Epithelial cell of prostate (primary cell): ENCODE measurements at regions not wholly inside any gene's neighbourhood (a gene's known extent, or its start where the extent isn't known, plus 50 kb on each side); places are given as distances from the start of the nearest gene placed in this dataset.
"Not testable (repeated sequence)": the region's sequence is repeated elsewhere in the genome, so short reads cannot be mapped to it uniquely, and the experiment has no call there.

Experiments
- DNase-seq: peaks from one replicate; pipeline ENCODE4 v3.0.0-alpha.2; 2011; ENCODE audit warnings: low read depth, low spot score
- H3K27ac ChIP-seq: fragments of 450-650 bp; 2 replicates; pipeline ENCODE4 v1.5.1; 2017; ENCODE audit warnings: mild to moderate bottlenecking

DNA sequence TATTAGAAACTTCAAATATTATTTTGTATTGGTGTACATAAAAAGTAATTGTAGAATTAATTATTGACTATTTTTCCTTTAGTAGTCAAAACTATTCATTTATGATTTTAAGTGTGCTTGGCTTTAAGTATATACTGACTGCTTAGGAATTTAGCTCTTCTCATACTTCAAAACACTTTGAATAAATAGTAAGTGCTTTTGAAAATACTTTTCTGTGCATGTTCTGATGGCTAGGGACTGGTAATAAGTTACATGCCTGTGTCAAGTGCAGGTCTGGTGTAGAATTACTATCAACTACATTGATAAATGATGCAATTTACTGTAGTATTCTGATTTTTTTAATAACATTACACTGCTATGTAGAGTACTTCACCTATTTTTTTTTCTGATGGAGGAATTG is 397.6 kb upstream of the SGO1 start:
- no peak for DNase-seq
- H3K27ac ChIP-seq, result no peak overlapping the region

DNA sequence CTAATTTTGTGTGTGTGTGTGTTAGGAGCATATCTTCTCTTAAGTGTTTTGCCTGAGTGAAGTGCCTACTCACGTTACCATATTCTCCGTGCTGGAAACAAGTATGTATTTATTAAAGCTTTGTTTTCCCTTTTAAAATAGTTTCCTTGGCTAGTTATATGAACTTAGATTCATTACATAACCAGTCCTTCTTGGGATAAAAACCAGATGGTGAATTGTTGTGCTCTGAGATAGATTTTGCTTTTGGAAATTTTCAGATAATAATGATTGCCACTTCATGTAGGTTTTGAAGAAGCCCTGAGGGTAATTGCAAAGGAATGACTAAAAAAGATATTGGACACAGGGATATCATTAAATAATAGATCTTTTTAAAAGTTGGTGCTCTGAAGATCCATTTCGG is 390.2 kb upstream of the SGO1 start:
- no peak for DNase-seq
- no peak overlapping the region for H3K27ac ChIP-seq

DNA sequence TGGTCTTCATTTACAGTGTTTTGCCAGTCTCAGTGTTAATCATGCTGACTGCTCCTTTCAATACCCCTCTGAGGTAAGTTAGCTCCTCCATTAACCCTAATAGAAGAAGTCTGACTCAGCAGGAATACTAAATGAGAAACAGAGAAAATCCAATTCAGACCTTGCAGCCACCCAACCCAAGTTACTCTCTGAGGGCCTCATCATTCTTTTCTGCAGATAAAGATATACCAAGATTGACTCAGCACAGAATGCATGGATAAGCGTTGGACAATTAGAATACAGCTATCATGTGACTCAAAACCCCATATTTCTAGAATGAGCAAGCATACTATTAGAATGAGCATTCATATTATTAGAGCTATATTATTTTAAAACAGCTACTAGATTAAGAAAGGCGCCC is 389.1 kb upstream of the SGO1 start:
- peak; percentile 14 for DNase-seq
- peak overlapping the region; percentile 26 for H3K27ac ChIP-seq

DNA sequence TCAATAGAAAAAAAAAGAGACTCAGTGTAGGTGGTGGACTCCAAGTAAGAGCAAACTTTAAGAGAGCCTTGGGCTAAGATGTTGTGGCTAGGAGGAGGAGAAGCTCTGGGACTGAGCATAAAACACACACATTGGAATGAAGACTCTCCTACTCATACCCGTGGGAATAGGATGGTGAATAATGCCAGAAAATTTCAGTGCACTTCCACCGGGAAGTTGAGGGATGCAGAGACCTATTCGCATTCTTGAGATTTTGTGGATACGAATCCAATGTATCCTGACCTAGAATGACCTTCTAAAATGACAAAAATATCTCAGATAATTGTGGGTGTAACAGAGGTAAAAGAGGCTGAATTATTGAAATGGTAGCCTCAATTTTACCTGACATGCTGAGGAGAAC is 388.7 kb upstream of the SGO1 start:
- DNase-seq, result peak; percentile 20
- H3K27ac ChIP-seq, result peak overlapping the region; percentile 26

DNA sequence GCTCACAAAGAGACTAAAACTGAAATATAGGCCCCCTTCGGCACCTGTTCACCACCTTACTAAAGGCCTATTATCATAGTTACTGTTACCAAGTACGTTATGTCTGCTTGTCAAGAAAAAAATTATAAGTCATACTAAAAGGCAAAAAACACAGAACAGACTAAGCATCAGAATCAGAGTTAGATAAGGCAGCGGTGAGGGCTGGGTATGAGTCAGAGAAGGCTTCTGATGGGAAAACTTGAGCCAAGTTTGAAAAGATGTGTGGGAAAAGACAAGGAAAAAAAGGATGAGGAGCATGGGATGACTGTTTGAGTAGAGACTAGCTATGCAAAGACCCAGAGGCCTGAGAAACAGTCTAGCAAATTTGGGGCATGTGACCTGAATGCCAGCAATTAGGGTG is 387.2 kb upstream of the SGO1 start:
- H3K27ac ChIP-seq, result no peak overlapping the region
- no peak for DNase-seq

DNA sequence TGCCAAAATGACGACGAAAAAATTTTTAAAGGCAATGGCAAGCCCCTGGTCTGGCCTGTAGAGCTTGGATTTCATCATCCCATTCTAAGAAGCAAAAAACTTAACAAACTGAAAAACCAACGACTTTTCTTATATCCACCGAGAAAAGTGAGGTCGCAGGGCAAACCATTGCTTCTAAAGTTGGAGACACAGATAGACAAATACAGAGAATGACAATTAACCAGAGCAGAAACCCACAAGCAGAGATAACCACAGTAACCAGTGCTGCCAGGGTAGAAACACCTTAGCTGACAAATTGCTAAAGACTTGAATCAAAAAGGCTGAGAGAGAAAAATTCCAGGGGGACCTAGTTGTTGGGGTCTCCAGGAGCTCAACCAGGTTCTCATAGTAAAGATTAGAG is 386.5 kb upstream of the SGO1 start:
- no peak for DNase-seq
- H3K27ac ChIP-seq, result no peak overlapping the region

DNA sequence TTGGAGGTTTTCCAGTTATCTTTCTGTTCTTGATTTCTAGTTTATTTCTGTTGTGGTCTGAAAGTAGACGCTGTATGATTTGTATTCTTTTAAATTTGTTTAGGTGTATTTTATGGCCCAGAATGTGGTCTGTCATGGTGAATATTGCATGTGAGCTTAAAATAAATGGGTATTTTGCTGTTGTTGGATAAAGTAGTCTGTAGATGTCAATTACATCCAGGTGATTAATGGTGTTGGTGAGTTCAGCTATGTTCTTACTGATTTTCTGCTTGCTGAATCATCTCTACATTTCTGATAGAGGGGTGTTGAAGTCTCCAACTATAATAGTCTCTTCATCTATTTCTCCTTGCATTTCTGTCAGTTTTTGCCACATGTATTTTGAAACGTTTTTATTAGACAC is 383.3 kb upstream of the SGO1 start:
- no peak for DNase-seq
- H3K27ac ChIP-seq, result no peak overlapping the region

DNA sequence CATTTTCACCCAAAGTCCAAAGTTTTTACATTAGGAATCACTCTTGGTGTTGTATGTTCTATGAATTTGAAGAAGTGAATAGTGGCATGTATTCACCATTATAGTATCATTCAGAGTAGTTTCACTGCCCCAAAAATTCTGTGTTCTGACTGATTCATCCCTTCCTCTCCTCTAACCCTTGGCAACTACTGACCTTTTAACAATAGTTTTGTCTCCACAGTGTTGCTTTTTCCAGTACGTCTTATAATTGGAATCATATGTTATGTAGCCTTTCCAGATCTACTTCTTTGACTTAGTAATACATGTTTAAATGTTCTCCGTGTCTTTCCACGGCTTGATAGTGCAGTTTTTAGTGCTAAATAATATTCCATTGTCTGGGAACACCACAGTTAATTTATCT is 379.0 kb upstream of the SGO1 start:
- no peak for DNase-seq
- no peak overlapping the region for H3K27ac ChIP-seq

DNA sequence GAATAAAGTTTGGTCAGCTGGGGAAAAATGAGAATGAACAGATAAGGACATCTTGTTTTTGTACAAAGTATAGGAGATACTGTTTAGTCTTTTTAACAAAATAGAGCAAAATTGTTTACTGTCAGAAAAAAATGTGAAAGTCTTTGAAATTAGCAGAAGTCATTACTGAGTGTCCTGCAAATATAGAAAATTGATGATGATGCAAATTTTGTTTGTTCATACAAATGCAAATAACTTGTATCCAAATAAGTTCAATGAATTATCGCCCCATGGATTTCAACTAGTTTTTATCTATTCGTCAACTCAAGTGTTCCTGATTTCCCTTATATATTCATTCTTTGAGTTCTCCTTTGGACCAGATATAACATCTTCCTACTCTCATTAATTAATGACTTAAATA is 378.0 kb upstream of the SGO1 start:
- H3K27ac ChIP-seq, result no peak overlapping the region
- DNase-seq, result no peak

DNA sequence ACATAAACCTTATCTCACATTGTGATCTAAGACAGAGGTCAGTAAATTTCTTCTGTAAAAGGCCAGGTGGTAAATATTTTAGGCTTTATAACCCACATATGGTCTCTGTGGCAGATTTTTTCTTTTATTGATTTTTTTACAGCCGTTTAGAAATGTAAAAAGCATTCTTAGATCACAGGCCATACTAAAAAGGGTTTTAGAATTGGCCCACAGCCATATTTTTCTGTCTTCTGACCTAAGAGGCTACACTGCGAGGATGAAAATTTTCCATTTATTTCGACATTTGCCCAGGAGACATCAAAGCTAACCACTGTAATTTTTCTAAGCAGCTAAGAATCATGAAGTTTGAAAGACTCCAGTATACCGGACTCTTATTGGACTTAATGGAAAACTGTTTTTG is 377.2 kb upstream of the SGO1 start:
- no peak overlapping the region for H3K27ac ChIP-seq
- no peak for DNase-seq

DNA sequence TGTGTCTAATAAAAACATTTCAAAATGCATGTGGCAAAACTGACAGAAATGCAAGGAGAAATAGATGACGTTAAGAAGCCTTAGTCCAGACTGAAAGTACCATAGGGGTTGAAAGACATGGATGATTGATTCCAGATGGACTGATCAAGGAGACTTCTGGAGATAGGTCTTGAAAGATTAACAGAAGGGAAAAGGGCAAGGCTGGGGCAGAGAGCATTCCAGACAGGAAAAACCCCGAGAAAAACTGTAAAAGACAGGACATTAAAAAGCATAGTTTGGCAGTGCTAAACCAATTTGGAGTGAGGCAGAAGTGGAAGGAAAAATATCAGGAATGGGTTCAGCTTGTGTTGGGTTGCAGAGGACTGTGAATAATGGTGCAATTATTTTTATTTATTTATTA is 375.2 kb upstream of the SGO1 start:
- H3K27ac ChIP-seq, result no peak overlapping the region
- no peak for DNase-seq

DNA sequence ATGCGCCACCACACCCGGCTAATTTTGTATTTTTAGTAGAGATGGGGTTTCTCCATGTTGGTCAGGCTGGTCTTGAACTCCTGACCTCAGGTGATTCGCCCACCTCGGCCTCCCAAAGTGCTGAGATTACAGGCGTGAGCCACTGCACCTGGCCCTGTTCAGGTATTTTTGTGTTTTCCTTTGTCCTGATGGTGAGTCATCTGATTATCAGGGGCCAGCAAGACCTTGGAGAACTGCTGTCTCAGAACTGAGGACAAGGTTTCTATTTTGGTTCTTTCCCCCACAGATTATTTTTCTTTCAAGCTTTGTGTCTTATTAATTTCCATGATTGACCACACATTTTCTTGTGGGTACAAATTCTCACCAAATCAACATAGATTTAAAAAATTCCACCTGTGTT is 374.4 kb upstream of the SGO1 start:
- not testable (repeated sequence) for H3K27ac ChIP-seq, DNase-seq

DNA sequence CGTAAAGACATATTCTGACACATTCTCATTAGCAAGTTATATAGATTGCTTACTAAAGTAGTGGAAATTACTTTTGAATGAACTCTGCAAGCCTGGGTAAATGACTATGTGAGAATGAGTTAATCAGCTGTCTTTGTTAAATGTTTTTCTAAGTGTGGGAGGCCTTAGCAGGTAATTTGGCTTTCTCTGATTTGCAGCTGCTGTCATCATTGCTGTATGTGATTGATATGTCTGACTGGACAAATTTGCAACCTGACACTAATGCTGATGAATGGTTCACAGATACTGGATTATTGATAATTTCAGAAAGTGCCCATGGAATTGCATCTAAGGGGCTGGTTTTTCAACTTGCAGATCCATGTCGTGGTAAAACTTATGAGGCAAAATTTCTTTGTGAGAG is 372.2 kb upstream of the SGO1 start:
- H3K27ac ChIP-seq, result no peak overlapping the region
- DNase-seq, result no peak

DNA sequence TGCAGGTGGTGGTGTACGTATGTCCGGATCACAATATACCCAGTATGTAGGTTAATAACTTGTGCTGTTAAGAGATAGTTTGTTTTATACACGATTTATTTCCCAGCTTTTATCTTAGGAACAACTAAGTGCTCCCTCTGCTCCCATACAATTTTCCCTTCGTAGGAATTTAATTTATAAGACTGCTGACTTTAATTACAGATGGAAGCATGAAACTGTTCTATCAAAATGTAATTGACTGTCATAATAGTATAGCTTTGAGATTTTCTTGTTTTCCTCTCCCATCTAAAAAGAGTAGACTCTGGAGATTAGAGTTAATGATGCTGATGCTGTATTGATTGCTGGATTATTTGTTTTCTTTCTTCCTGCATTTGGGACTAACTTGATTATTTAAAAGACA is 370.7 kb upstream of the SGO1 start:
- H3K27ac ChIP-seq, result no peak overlapping the region
- no peak for DNase-seq

DNA sequence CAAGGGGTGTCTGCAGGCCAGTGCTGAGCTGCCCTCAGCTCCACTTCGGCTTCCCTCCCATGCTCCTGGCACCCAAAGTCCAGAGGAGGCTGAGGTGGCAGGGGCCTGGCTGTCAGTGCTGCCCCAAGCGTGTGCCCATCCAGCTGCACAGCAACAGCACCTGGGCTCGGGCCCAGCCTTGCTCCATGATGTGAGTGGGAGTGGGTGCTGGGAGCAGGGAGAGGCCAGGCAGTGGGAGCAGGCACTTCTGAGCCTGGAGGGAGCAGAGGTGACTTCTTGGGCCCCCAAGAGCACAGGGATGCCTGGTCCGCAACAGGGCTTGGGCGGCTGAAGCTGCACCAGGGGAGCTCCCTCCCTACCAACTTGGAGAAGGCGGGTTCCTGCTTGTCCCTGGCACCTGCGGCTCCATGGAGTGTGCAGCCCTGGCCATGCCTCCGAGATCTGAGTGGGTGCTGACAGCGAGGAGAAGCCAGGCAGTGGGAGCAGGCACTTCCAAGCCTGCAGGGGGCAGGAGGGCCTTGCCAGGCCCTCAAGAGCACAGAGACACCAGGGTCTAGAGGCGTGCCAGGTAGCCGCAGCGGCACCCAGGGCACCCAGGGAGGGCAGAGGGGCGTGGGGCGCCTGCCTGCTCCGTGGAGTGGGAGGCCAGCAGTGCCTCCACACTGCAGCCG is 366.7 kb upstream of the SGO1 start:
- no peak for DNase-seq
- H3K27ac ChIP-seq, result no peak overlapping the region

DNA sequence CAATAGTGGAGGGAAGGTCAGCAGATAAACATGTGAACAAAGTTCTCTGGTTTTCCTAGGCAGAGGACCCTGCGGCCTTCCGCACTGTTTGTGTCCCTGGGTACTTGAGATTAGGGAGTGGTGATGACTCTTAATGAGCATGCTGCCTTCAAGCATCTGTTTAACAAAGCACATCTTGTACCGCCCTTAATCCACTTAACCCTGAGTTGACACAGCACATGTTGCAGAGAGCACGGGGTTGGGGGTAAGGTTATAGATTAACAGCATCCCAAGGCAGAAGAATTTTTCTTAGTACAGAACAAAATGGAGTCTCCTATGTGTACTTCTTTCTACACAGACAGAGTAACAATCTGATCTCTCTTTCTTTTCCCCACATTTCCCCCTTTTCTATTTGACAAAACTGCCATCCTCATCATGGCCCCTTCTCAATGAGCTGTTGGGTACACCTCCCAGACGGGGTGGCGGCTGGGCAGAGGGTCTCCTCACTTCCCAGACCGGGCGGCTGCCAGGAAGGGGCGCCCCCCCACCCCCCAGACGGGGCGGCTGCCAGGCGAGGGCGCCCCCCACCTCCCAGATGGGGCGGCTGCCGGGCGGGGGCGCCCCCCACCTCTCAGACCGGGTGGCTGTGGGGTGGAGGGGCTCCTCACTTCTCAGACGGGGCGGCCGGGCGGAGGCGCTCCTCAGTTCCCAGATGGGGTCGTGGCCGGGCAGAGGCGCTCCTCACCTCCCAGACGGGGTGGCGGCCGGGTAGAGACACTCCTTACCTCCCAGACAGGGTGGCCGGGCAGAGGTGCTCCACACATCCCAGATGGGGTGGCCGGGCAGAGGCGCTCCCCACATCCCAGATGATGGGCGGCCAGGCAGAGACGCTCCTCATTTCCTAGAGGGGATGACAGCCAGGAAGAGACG is 361.6 kb upstream of the SGO1 start:
- not testable (repeated sequence) for DNase-seq

DNA sequence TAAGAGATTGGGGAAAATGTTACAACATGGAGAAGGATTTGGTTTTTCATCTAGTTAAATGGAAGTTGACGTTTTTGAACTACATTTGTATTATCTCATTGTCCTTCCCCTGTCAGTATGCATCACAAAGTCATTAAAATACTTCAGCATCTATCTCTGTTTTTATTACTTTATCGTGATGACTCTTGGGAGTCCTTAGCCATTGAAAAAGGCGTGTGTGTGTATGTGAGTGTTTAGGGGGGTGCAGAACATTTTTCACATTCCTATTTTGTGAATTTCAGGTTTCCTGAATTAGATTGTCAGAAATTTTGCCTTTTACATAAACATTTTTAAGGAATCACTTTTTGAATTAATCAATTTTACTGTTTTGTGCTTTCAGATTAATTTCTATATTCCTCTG is 360.6 kb upstream of the SGO1 start:
- H3K27ac ChIP-seq, result no peak overlapping the region
- DNase-seq, result no peak

More for the DNA sequence above, 361.6 kb upstream of the SGO1 start:
- not testable (repeated sequence) for H3K27ac ChIP-seq

DNA sequence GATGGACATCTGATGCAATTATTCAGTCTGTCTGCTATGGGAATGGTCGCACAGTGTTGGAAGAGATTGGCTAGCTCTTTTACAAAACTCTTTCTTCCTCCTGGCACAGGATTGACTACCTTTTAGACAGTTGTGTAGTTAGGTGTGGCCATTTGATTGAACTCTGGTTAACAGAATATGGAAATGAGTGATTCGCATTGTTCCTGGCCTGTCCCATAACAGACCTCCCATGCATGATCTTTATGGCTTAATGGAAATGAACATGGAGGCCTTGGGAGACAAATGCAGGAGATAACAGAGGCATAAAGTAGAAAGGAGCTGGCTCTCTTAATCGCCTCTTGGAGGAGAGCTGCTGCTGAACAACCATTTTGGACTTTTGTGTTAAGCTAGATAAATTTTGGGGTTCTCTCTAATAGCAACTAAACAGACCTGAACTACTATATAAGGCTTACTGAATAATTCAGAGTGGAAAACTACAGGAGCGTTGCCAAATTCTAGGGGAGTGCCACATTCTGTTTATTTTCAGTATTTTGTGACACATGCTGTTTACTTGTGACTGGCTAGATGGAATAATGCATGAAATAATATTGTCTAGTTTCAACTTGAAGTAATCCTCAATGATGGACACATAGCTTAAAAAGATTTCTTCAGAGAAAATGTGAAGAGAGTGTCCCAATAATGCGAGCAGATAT is 357.7 kb upstream of the SGO1 start:
- no peak overlapping the region for H3K27ac ChIP-seq
- no peak for DNase-seq

DNA sequence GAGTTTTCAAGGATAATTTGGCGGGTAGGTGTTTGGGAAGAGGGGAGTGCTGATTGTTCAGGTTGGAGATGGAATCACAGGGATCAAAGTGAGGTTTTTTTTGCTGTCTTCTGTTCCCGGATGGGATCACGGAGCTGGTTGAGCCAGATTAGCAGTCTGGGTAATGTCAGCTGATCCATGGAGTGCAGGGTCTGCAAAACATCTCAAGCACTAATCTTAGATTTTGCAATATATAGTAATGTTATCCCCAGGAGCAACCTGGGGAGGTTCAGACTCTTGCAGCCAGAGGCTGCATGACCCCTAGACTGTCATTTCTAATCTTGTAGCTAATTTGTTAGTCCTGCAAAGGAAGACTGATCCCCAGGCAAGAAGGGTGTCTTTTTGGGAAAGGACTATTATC is 354.1 kb upstream of the SGO1 start:
- no peak overlapping the region for H3K27ac ChIP-seq
- no peak for DNase-seq

DNA sequence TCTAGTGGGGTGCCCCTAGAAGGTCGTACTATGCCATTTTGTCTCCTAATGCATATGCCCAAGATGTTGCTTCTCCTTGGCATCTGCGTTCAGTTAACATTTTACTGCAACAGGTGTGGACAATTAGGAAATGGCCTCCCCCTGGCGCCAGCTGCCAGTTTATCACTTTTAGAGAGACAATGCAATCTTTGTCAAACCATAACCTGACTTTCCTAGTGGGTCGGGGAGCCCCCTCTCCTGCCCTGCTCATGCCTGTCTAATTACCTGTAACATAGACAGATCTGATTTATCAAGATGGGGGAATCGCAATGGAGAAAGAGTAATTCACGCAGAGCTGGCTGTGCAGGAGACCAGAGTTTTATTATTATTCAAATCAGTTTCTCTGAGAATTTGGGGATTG is 353.7 kb upstream of the SGO1 start:
- H3K27ac ChIP-seq, result no peak overlapping the region
- DNase-seq, result no peak

DNA sequence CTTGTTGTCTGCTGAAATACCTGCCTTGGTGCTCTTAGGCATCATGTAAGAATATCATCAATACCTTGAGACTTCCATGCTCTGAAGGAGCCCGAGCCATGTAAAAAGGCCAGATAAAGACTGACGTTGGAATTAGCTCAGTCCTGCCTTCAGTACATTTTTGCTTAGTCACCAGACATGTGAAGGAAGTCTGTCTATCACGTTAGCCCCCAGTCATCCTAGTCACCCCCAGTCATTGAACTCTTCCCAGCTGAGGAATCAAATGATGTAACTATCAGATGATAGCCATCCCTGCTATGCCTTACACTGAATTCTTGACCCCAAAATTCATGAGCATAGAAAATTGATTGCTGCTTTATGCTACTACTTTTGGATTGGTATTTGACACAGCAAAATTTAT is 351.2 kb upstream of the SGO1 start:
- DNase-seq, result no peak
- no peak overlapping the region for H3K27ac ChIP-seq
